T-helper 17 cell (primary cell): ENCODE measurements at regions not wholly inside any gene's neighbourhood (a gene's known extent, or its start where the extent isn't known, plus 50 kb on each side); places are given as distances from the start of the nearest gene placed in this dataset.
A peak's percentile ranks its signal among the peaks of the same experiment; 100 is the strongest.

ENCODE experiments used
- ATAC-seq: fragments of 150-1000 bp; cut with Tn5 transposase; 2 replicates; pipeline ENCODE4 v1.10.0; 2021; ENCODE audit warnings: mild to moderate bottlenecking, moderate library complexity
- DNase-seq, 3 donors: peaks; one replicate each; pipeline versions ENCODE4 v3.0.0 to v3.0.0-alpha.2; 2020 to 2021
- H3K9me3 ChIP-seq: one replicate; pipeline ENCODE4 v1.7.0; 2013; ENCODE audit warnings: low read length, mild to moderate bottlenecking; ENCODE audit not compliant: control insufficient read depth, poor library complexity, severe bottlenecking
- H3K27ac Mint-ChIP-seq: one replicate; pipeline ENCODE4 v1.8.0; 2022; ENCODE audit warnings: mild to moderate bottlenecking, moderate library complexity, mixed read lengths
- H3K27me3 Mint-ChIP-seq: one replicate; pipeline ENCODE4 v1.8.0; 2022; ENCODE audit warnings: mixed read lengths
- H3K36me3 Mint-ChIP-seq: one replicate; pipeline ENCODE4 v1.8.0; 2022; ENCODE audit warnings: low read depth, mixed read lengths
- H3K4me1 Mint-ChIP-seq: one replicate; pipeline ENCODE4 v1.8.0; 2022; ENCODE audit warnings: mild to moderate bottlenecking, mixed read lengths
- H3K4me3 Mint-ChIP-seq: one replicate; pipeline ENCODE4 v1.8.0; 2022; ENCODE audit warnings: mild to moderate bottlenecking, moderate library complexity, mixed read lengths

DNA sequence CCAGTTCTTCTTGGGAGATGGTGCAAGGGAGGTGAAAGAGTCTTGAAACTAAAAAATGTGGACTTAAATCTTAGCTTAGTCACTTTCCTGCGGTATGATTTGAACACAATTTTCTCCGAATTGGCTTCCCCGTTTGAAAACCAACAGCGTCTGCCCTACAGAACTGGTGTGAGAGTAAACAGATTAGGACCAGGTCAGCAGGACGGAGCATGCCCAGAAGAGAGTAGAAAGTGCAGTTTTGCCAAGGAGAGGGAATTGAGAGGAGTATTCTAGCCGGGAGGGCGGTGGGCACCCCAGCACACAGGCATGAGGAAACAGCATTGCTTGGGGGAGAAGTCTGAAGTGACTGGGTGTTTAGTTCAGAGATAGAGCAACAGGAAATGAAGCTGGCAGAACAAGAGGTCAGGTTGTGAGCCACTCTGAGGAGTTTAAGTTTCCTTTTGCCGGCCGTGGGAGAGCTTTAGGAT is 927.1 kb downstream of the VRK1 start:
- no peak for DNase-seq
- Mint-ChIP-seq H3K27me3 (no peaks in the 10 kb centered on the region), H3K4me1 (peaks cover 59% of the 10 kb centered on the region), H3K4me3 (peak overlapping the region; percentile 95), H3K27ac (peak overlapping the region; percentile 98), H3K36me3 (peaks cover 2% of the 10 kb centered on the region)
- ATAC-seq = peak; percentile 87
- no peaks in the 10 kb centered on the region for H3K9me3 ChIP-seq

DNA sequence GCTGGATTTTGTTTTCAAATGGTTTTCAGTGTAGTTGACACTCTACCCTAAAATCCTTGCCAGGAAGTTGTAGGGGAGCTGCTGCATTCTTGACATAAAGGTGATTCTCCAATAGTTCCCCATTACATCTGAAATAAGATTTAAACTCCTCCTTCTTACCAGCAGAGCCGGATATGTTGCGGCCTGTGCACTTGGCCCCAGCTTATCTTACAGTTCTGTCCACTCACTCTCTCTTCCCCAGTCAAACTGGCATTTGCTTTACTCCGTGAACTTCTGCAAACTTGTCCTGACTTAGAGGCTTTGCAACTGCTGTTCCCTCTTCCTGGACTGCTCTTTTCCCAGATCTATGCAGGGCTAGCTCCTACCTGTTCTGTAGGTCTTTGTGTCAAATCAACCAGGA is 929.5 kb downstream of the VRK1 start:
- H3K4me3 Mint-ChIP-seq = no peak overlapping the region
- H3K27ac Mint-ChIP-seq = peak overlapping the region; percentile 98
- no peaks in the 10 kb centered on the region for H3K27me3 Mint-ChIP-seq
- H3K36me3 Mint-ChIP-seq = peaks cover 2% of the 10 kb centered on the region
- H3K9me3 ChIP-seq = no peaks in the 10 kb centered on the region
- DNase-seq (no peak), ATAC-seq (no peak)
- H3K4me1 Mint-ChIP-seq = peaks cover 48% of the 10 kb centered on the region

DNA sequence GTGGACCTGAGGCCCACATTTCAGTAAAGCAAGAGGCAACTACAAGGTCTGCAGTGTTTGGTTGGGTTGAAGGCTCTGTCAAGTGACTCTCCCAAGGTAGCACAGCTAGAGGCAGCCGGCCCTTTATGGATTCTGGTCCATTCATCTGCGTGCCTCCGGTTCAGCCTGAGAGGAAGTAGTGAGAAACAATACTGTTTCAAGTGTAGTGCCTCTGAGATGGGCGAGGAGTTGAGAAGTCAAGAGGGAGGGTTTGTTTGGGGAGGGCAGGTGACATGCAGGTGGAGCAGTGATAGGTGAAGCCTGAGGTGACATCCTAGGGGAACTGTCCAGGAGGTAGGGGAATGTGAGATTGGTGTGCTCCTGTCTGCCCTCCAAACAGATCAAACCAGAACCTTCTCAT is 933.5 kb downstream of the VRK1 start:
- Mint-ChIP-seq H3K4me3 (no peak overlapping the region), H3K27me3 (no peaks in the 10 kb centered on the region), H3K4me1 (peaks cover 17% of the 10 kb centered on the region), H3K27ac (no peak overlapping the region), H3K36me3 (peaks cover 2% of the 10 kb centered on the region)
- no peaks in the 10 kb centered on the region for H3K9me3 ChIP-seq
- ATAC-seq (no peak), DNase-seq (no peak)

DNA sequence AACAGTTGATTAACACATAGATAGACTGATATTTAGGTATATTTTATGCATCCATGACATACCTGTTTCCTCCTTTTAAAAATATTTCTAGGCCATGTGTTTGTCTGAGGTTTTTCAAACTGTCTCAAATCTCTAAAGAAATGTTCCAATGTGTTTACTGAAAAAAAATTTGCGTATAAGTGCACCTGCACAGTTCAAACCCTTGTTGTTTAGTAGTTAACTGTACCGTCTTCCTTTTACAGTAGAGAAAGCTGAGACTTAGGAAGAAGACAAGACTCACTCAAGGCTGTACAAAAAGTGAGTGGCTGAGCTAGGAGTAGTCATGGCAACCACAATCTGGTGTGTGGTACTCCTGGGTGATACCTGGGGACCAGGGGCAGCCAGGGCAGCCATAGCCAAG is 934.6 kb downstream of the VRK1 start:
- ATAC-seq (no peak), DNase-seq (no peak)
- no peaks in the 10 kb centered on the region for H3K9me3 ChIP-seq
- H3K27ac Mint-ChIP-seq = no peak overlapping the region
- H3K27me3 Mint-ChIP-seq = no peaks in the 10 kb centered on the region
- peaks cover 8% of the 10 kb centered on the region for H3K4me1 Mint-ChIP-seq
- peaks cover 1% of the 10 kb centered on the region for H3K36me3 Mint-ChIP-seq
- H3K4me3 Mint-ChIP-seq = no peak overlapping the region

DNA sequence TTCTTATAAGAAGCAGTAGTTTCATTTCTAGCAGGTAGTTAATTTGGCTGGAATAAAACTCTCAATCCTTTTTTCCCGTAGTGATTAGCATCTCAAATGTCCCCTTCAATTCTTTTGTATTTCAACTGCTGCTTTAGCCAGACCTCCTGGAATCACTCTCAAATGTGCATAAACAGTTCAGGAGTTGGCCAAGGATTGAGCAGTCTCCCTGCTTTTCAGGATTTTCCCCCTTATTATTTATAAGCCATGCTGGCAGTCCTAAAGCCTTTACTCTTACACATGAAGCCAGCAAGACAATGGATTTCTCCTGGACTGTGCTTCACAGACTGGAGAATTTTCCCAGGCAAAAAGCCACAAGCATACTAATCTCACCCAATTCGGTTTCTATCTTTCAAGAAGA is 950.1 kb downstream of the VRK1 start:
- Mint-ChIP-seq H3K27me3 (no peaks in the 10 kb centered on the region), H3K4me3 (no peak overlapping the region)

DNA sequence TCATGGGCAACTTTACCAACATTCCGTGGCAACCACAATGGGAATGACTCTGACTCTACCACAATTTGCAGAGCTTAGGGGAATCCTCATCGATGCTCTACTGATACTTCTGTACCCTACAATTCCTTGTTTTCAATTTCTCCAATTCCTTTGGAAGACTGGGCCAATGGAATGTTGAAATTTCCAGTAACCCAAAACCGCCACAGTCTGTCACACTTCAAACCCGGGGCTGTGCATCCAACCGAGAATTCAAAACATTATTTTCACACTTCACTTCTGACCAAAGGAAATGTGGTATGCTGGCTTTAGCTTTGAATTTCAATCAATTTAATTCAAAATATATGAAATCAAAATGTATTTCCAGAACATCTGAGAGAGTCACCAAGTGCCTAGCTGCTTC is 951.4 kb downstream of the VRK1 start:
- no peaks in the 10 kb centered on the region for H3K4me1 Mint-ChIP-seq
- DNase-seq = no peak
- H3K27me3 Mint-ChIP-seq = no peaks in the 10 kb centered on the region
- ATAC-seq = no peak
- peak overlapping the region; percentile 21 for H3K27ac Mint-ChIP-seq
- no peaks in the 10 kb centered on the region for H3K36me3 Mint-ChIP-seq
- H3K4me3 Mint-ChIP-seq = no peak overlapping the region
- H3K9me3 ChIP-seq = peaks cover 5% of the 10 kb centered on the region

More for the DNA sequence above, 950.1 kb downstream of the VRK1 start:
- H3K36me3 Mint-ChIP-seq = no peaks in the 10 kb centered on the region
- no peak for ATAC-seq
- H3K4me1 Mint-ChIP-seq = no peaks in the 10 kb centered on the region
- no peak for DNase-seq
- no peak overlapping the region for H3K27ac Mint-ChIP-seq
- peaks cover 5% of the 10 kb centered on the region for H3K9me3 ChIP-seq

DNA sequence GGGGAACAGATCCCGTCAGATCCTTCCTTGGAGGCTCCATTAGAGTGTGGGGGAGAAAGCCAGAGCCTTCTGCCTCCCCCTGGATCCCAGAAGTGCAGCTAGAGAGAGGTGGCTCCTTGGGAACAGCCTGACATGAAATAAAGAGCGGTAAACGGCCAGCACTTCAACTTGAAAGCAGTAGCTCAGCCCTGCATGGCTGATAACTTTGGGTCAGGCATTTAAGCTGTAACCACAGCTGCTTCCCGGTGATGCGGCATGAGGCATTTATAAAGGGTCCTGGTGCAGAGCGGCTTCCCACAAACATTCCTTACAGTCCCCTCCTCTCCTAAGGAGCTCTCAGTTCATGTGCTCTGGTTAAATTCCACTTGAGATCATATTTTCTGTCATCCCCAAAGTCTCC is 960.3 kb downstream of the VRK1 start:
- ATAC-seq (no peak), DNase-seq (no peak)
- peaks cover 5% of the 10 kb centered on the region for H3K4me1 Mint-ChIP-seq
- H3K27ac Mint-ChIP-seq = no peak overlapping the region
- no peak overlapping the region for H3K4me3 Mint-ChIP-seq
- no peaks in the 10 kb centered on the region for H3K9me3 ChIP-seq
- H3K36me3 Mint-ChIP-seq = no peaks in the 10 kb centered on the region
- H3K27me3 Mint-ChIP-seq = no peaks in the 10 kb centered on the region

DNA sequence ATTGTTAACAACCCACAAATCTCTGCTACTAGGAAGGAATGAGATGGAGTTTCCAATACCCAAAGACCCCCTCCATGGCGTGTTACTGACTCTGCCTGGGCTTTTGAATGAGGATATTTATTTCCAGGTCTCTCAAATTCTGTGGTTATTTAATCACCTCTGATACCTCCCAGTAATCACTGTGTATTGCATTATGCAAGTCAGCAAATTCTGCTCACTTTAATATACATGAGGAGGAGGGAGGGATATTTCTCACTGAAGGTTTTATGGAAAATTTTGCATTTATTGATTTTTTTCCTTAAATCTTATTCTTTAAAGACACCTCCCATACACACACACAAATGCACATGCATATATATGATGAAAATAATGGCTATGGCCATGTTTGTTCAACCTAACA is 962.9 kb downstream of the VRK1 start:
- no peaks in the 10 kb centered on the region for H3K9me3 ChIP-seq
- Mint-ChIP-seq H3K27me3 (no peaks in the 10 kb centered on the region), H3K27ac (no peak overlapping the region), H3K4me3 (no peak overlapping the region), H3K36me3 (no peaks in the 10 kb centered on the region), H3K4me1 (peaks cover 12% of the 10 kb centered on the region)
- no peak for ATAC-seq
- no peak for DNase-seq

DNA sequence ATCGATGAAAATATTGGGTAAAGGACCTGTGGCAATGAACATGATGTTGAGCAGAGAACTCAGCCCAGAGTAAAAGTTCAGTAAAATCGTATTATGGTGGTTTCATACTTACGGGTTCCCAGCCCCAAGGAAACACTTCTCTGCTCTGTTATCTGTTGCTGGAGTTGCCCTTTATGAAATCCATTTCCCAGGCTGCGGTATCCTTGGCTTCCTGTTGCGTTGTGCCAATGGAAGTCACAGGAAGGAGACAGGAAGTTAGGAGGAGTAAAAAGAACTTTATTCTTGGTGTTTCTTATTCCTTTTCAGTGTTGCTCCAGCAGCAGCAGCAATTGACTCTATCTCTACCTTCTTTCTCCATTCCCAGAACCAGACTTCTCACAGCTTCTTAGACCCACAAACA is 965.2 kb downstream of the VRK1 start:
- Mint-ChIP-seq H3K27ac (no peak overlapping the region), H3K36me3 (no peaks in the 10 kb centered on the region), H3K27me3 (no peaks in the 10 kb centered on the region), H3K4me1 (peaks cover 10% of the 10 kb centered on the region), H3K4me3 (no peak overlapping the region)
- H3K9me3 ChIP-seq = no peaks in the 10 kb centered on the region
- ATAC-seq (no peak), DNase-seq (no peak)

DNA sequence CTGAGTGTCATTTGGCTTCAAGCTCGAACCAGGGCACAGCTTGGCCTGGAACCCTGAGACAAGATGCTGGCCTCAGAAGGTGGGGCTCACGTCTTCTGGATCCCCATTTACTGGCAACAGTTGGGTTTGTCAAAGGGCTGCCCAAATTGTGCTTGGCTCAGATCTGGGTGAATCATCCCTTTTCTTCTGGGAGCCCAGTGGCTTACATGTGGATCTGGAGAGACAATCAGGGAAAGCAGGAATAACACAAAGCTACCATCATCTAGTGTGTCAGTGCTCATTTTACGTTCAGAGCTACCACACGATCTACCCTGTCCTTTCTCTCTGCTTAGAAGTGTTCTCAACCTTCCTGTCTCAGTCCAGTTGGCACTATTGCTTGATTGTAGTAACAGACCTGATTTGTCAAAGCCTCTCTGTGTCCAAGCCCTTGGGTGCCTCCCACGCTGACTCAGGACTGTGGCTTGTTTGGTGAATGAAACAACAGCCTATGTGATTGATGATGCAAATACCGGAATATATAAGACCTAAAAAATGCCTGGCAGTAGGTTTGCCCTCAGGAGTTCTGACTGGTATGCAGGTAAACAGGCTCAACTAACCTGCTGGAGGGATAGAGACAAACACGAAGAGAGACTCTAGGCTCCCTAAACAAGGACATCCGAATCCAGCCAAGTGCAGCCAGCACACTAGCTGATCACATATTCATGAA is 974.3 kb downstream of the VRK1 start:
- no peak overlapping the region for H3K27ac Mint-ChIP-seq
- no peaks in the 10 kb centered on the region for H3K9me3 ChIP-seq
- H3K27me3 Mint-ChIP-seq = no peaks in the 10 kb centered on the region
- DNase-seq = no peak
- no peak for ATAC-seq
- H3K4me3 Mint-ChIP-seq = no peak overlapping the region
- H3K36me3 Mint-ChIP-seq = no peaks in the 10 kb centered on the region
- peaks cover 2% of the 10 kb centered on the region for H3K4me1 Mint-ChIP-seq

DNA sequence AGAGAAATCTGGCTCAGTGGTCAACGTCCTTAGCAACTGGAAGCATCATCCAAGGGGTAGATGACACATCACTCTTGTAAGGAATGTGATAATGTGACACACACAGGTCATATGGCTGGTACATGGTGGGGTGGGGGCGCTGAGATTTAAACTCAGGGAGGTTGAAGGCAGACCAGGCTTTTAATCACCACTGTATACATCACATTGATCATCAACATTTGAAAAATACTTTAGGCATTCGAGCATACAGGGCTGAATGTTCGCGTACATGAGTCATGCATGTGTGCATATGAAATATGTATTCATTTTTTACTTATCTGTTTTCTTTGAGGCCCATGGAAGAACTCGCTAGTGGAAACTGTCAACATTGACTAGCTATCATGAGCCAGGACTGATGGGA is 976.4 kb downstream of the VRK1 start:
- no peaks in the 10 kb centered on the region for H3K36me3 Mint-ChIP-seq
- DNase-seq (no peak), ATAC-seq (no peak)
- H3K4me3 Mint-ChIP-seq = no peak overlapping the region
- no peak overlapping the region for H3K27ac Mint-ChIP-seq
- peaks cover 17% of the 10 kb centered on the region for H3K4me1 Mint-ChIP-seq
- H3K9me3 ChIP-seq = no peaks in the 10 kb centered on the region
- no peaks in the 10 kb centered on the region for H3K27me3 Mint-ChIP-seq

DNA sequence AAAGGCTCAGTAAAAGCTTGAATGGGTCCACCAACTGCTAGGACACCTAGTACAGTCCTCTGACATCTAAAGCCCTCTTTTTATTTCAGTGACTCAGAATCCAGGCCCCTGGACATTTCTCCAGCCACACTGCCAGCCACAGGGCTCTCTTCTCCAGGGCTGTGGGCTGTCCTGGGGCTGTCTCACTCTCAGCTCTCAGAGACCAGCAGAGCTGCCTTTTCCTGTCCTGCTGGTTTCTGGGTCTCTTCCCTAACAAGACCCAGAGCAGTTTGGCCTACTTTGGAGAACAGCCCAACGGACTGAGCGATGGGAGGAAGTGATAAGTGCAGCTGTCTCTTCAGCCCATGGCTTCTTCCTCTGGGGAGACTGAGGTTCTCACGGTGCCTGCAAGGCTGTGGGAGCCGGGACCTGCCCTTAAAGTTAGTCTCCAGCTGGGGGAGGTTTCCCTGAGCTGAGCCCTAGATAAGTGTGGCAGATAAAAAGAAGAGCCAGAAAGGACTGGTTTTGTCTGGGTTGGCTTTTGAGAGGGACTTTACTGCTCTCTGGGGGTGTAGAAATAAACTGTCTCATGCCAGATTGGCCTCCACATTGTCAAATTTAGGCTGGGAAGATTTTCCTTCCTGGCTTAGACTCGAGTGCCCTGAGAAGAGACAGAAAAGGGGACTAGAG is 979.8 kb downstream of the VRK1 start:
- no peaks in the 10 kb centered on the region for H3K27me3 Mint-ChIP-seq
- DNase-seq (no peak), ATAC-seq (peak; percentile 64)
- H3K4me3 Mint-ChIP-seq = no peak overlapping the region
- H3K36me3 Mint-ChIP-seq = no peaks in the 10 kb centered on the region
- H3K9me3 ChIP-seq = no peaks in the 10 kb centered on the region
- peak overlapping the region; percentile 69 for H3K27ac Mint-ChIP-seq
- H3K4me1 Mint-ChIP-seq = peaks cover 17% of the 10 kb centered on the region

DNA sequence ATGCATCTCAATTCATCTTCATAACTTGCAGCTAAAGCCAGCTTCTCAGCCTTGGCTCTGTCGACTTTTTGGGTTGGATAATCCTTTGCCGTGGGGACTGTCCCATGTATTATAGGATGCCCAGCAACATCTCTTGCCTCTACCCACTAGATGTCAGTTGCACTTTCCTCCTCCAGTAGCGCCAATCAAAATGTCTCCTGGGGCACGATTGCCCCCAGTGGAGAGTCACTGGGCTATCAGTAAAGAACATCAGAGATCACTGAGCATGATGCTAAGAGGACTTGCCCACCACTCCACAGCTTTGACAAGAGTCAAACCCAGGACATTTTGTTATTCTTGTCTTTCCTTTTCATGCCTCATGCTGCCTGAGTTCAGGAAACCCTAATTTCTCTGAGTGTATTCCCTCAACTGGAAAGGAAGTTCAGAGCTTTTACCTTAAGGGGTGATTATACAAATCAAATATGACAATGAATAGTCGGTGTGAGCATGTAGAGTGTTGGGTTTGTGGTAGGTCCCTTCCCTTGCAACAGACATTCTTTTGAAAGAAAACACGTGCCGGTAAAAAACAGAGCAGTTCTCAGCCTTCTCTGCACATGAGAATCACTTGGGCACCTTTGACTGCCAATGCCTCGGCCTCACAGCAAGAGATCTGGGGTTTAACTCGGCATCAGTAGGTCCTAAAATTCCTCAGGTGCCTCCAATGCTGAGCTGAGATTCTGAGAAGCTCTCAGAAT is 980.6 kb downstream of the VRK1 start:
- ATAC-seq = peak; percentile 54

More for the DNA sequence above, 980.6 kb downstream of the VRK1 start:
- peak overlapping the region; percentile 69 for H3K27ac Mint-ChIP-seq
- peak in 1 of 3 donors; percentile 12 for DNase-seq
- no peaks in the 10 kb centered on the region for H3K27me3 Mint-ChIP-seq
- H3K36me3 Mint-ChIP-seq = no peaks in the 10 kb centered on the region
- no peaks in the 10 kb centered on the region for H3K9me3 ChIP-seq
- peaks cover 17% of the 10 kb centered on the region for H3K4me1 Mint-ChIP-seq
- peak overlapping the region; percentile 28 for H3K4me3 Mint-ChIP-seq
